WTC11 (cell line): ENCODE measurements at regions not wholly inside any gene's neighbourhood (a gene's known extent, or its start where the extent isn't known, plus 50 kb on each side); places are given as distances from the start of the nearest gene placed in this dataset.

Experiments used
- ATAC-seq: fragments of 200-7000 bp; cut with Tn5 transposase; 2 replicates; pipeline ENCODE4 v1.10.0; 2021; ENCODE audit warnings: mild to moderate bottlenecking, moderate library complexity
- CTCF ChIA-PET: fragments of 300-600 bp; sonication (Branson Sonifier 250); formaldehyde crosslinking; loops from one replicate; lab custom pipeline; 2021; ENCODE audit warnings: antibody characterized with exemption; lab: Charles Lee
- POLR2A ChIA-PET: fragments of 350-600 bp; sonication (Branson Sonifier 250); formaldehyde crosslinking; loops from one replicate; lab custom pipeline; 2021; ENCODE audit warnings: antibody characterized with exemption; lab: Charles Lee
- DNase-seq: peaks from one replicate; pipeline ENCODE4 v3.0.0; 2021; ENCODE audit warnings: low spot score
- H3K27ac Mint-ChIP-seq: 2 replicates; pipeline ENCODE4 v1.8.0; 2021; ENCODE audit warnings: mixed read lengths
- H3K27me3 Mint-ChIP-seq: 2 replicates; pipeline ENCODE4 v1.8.0; 2021; ENCODE audit warnings: low read depth, mild to moderate bottlenecking, moderate library complexity, mixed read lengths
- H3K36me3 Mint-ChIP-seq: 2 replicates; pipeline ENCODE4 v1.8.0; 2021; ENCODE audit warnings: mixed read lengths
- H3K4me1 Mint-ChIP-seq: 2 replicates; pipeline ENCODE4 v1.8.0; 2022; ENCODE audit warnings: mixed read lengths
- H3K4me3 Mint-ChIP-seq: 2 replicates; pipeline ENCODE4 v1.8.0; 2021; ENCODE audit warnings: mild to moderate bottlenecking, moderate library complexity, mixed read lengths
- H3K9me3 Mint-ChIP-seq: 2 replicates; pipeline ENCODE4 v1.8.0; 2021; ENCODE audit warnings: mixed read lengths
- AFF4 ChIP-seq: sonication (generic); formaldehyde crosslinking; IDR thresholded peaks from 2 replicates; pipeline ENCODE4 v1.8.1; 2023; ENCODE audit warnings: mild to moderate bottlenecking, missing genetic modification reagents, borderline replicate concordance
- ATF1 ChIP-seq: sonication (generic); formaldehyde crosslinking; IDR thresholded peaks from 2 replicates; pipeline ENCODE4 v1.8.1; 2023; ENCODE audit warnings: mild to moderate bottlenecking, moderate library complexity, missing genetic modification reagents
- CREM ChIP-seq: sonication (generic); formaldehyde crosslinking; IDR thresholded peaks from 2 replicates; pipeline ENCODE4 v1.8.1; 2022; ENCODE audit warnings: mild to moderate bottlenecking, missing genetic modification reagents, moderate library complexity
- ELF4 ChIP-seq: sonication (generic); formaldehyde crosslinking; IDR thresholded peaks from 2 replicates; pipeline ENCODE4 v1.8.1; 2022; ENCODE audit warnings: low read depth, mild to moderate bottlenecking, moderate library complexity, missing genetic modification reagents
- EMX1 ChIP-seq: fragments of 250-450 bp; sonication (Bioruptor Pico); IDR thresholded peaks from 2 replicates; pipeline ENCODE4 v1.8.0; 2021; ENCODE audit warnings: mild to moderate bottlenecking
- ESRRA ChIP-seq: sonication (generic); formaldehyde crosslinking; IDR thresholded peaks from 2 replicates; pipeline ENCODE4 v1.8.1; 2022; ENCODE audit warnings: mild to moderate bottlenecking, missing genetic modification reagents, borderline replicate concordance
- FOXJ3 ChIP-seq: sonication (generic); formaldehyde crosslinking; IDR thresholded peaks from 2 replicates; pipeline ENCODE4 v1.9.0; 2021; ENCODE audit warnings: missing genetic modification reagents, mild to moderate bottlenecking, borderline replicate concordance
- FOXP4 ChIP-seq: sonication (generic); formaldehyde crosslinking; IDR thresholded peaks from 2 replicates; pipeline ENCODE4 v1.8.0; 2022; ENCODE audit warnings: mild to moderate bottlenecking, missing genetic modification reagents
- JAZF1 ChIP-seq: fragments of 250-450 bp; sonication (Bioruptor Pico); IDR thresholded peaks from 2 replicates; pipeline ENCODE4 v1.9.0; 2021; ENCODE audit warnings: moderate library complexity, mild to moderate bottlenecking, inconsistent platforms
- MLX ChIP-seq: sonication (generic); formaldehyde crosslinking; IDR thresholded peaks from 2 replicates; pipeline ENCODE4 v1.8.1; 2023; ENCODE audit warnings: mild to moderate bottlenecking, missing genetic modification reagents, moderate library complexity
- MXD4 ChIP-seq: fragments of 250-450 bp; sonication (Bioruptor Pico); IDR thresholded peaks from 2 replicates; pipeline ENCODE4 v1.8.0; 2021; ENCODE audit warnings: mild to moderate bottlenecking, moderate library complexity, borderline replicate concordance
- OVOL2 ChIP-seq: fragments of 250-450 bp; sonication (Bioruptor Pico); IDR thresholded peaks from 2 replicates; pipeline ENCODE4 v1.9.0; 2021; ENCODE audit warnings: mild to moderate bottlenecking, borderline replicate concordance
- PREB ChIP-seq: sonication (generic); formaldehyde crosslinking; IDR thresholded peaks from 2 replicates; pipeline ENCODE4 v1.8.1; 2022; ENCODE audit warnings: mild to moderate bottlenecking, missing genetic modification reagents, moderate library complexity, borderline replicate concordance
- RELA ChIP-seq: sonication (generic); formaldehyde crosslinking; IDR thresholded peaks from 2 replicates; pipeline ENCODE4 v1.8.1; 2022; ENCODE audit warnings: missing genetic modification reagents, mild to moderate bottlenecking, borderline replicate concordance
- SOX15 ChIP-seq: fragments of 250-450 bp; sonication (Bioruptor Pico); IDR thresholded peaks from 2 replicates; pipeline ENCODE4 v1.9.0; 2021; ENCODE audit warnings: mild to moderate bottlenecking
- SP1 ChIP-seq: sonication (generic); formaldehyde crosslinking; conservative IDR thresholded peaks from 2 replicates; pipeline ENCODE4 v1.8.1; 2022; ENCODE audit warnings: missing genetic modification reagents
- STAT6 ChIP-seq: sonication (generic); formaldehyde crosslinking; conservative IDR thresholded peaks from 2 replicates; pipeline ENCODE4 v1.8.1; 2023; ENCODE audit warnings: mild to moderate bottlenecking, low read depth, missing genetic modification reagents, moderate library complexity
- ZNF232 ChIP-seq: sonication (generic); formaldehyde crosslinking; IDR thresholded peaks from 2 replicates; pipeline ENCODE4 v1.8.0; 2022; ENCODE audit warnings: mild to moderate bottlenecking, missing genetic modification reagents
- ZNF317 ChIP-seq: sonication (generic); formaldehyde crosslinking; IDR thresholded peaks from 2 replicates; pipeline ENCODE4 v1.8.1; 2023; ENCODE audit warnings: low read depth, mild to moderate bottlenecking, moderate library complexity, missing genetic modification reagents, borderline replicate concordance
- ZNF416 ChIP-seq: fragments of 250-450 bp; sonication (Bioruptor Pico); IDR thresholded peaks from 2 replicates; pipeline ENCODE4 v1.9.0; 2021; ENCODE audit warnings: mild to moderate bottlenecking, inconsistent platforms
- ZNF671 ChIP-seq: fragments of 250-450 bp; sonication (Bioruptor Pico); IDR thresholded peaks from 2 replicates; pipeline ENCODE4 v1.8.0; 2021; ENCODE audit warnings: mild to moderate bottlenecking

- no peak overlapping the region for H3K27ac Mint-ChIP-seq
- ChIA-PET CTCF (interaction anchor here (1.5 to 2.0 kb wide), 2 partner anchors 12 to 32 kb away, joined by 5 to 14 read pairs; no protein-coding TSS in a partner anchor), POLR2A (interaction anchor here (0.6 kb wide), 1 partner anchor 223 kb away, joined by 3 read pairs; no protein-coding TSS in a partner anchor)
- DNase-seq (no peak), ATAC-seq (no peak)
- no peaks in the 10 kb centered on the region for H3K4me1 Mint-ChIP-seq
- no peak for TF ChIP-seq CREM (CRISPR knock-in tag)
- TF ChIP-seq RELA (CRISPR knock-in tag), result no peak
- TF ChIP-seq OVOL2 (CRISPR knock-in tag), result no peak
- TF ChIP-seq ELF4, result no peak
- H3K36me3 Mint-ChIP-seq, result no peaks in the 10 kb centered on the region
- no peak overlapping the region for H3K4me3 Mint-ChIP-seq
- no peaks in the 10 kb centered on the region; the same call in 1 of the 2 replicates for H3K27me3 Mint-ChIP-seq
- no peaks in the 10 kb centered on the region for H3K9me3 Mint-ChIP-seq
Measured at GRCh38 chr1:10878469-10878868, 82.0 kb upstream of the CASZ1 start.

DNA sequence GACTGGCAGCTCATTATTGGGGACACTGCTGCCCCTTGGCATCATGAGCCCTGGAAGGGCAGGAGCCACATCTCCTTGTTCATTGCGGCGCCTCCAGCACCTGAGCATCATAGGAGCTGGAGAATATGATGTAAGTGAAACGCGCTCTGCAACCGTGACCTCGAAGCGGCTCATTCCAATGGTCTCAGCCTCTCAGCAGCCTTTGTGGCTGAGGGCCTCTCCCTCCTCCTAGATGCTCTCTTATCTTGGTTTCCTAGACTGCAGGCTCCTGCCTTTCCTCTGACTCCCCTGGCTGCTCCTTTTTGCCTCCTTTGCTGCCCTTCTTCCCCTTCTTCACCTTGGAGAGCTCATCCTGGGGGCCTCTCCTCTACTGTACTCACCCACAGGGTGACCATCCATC, 83.6 kb upstream of the CASZ1 start:
- no peak overlapping the region for H3K4me3 Mint-ChIP-seq
- H3K27ac Mint-ChIP-seq, result no peak overlapping the region
- H3K36me3 Mint-ChIP-seq, result no peaks in the 10 kb centered on the region
- ChIA-PET POLR2A (interaction anchor here (0.7 kb wide), 1 partner anchor 135 kb away, joined by 3 read pairs; no protein-coding TSS in a partner anchor), CTCF (interaction anchor here (0.6 to 1.2 kb wide), 3 partner anchors 9 to 385 kb away, joined by 3 to 5 read pairs (median 5); no protein-coding TSS in a partner anchor)
- no peak for DNase-seq
- H3K27me3 Mint-ChIP-seq, result no peaks in the 10 kb centered on the region
- TF ChIP-seq JAZF1 (CRISPR knock-in tag) (no peak), ATF1 (no peak), FOXJ3 (CRISPR knock-in tag) (no peak), ZNF671 (no peak), ZNF232 (CRISPR knock-in tag) (no peak)
- no peaks in the 10 kb centered on the region for H3K4me1 Mint-ChIP-seq
- H3K9me3 Mint-ChIP-seq, result no peaks in the 10 kb centered on the region
- ATAC-seq, result no peak

- CTCF ChIA-PET, result interaction anchor here (1.1 kb wide), 1 partner anchor 386 kb away, joined by 3 read pairs; no protein-coding TSS in a partner anchor
- no peak for ATAC-seq
- H3K4me3 Mint-ChIP-seq, result no peak overlapping the region
- TF ChIP-seq ZNF317 (CRISPR knock-in tag) (no peak), EMX1 (CRISPR knock-in tag) (no peak), ZNF416 (no peak), STAT6 (CRISPR knock-in tag) (no peak), SP1 (CRISPR knock-in tag) (no peak), AFF4 (CRISPR knock-in tag) (no peak), MLX (no peak), FOXP4 (CRISPR knock-in tag) (no peak), PREB (CRISPR knock-in tag) (no peak), MXD4 (CRISPR knock-in tag) (no peak), SOX15 (CRISPR knock-in tag) (no peak), ESRRA (CRISPR knock-in tag) (no peak)
Measured at GRCh38 chr1:10881046-10881445, 84.6 kb upstream of the CASZ1 start.

More at GRCh38 chr1:10881046-10881445, 84.6 kb upstream of the CASZ1 start:
- no peaks in the 10 kb centered on the region for H3K27me3 Mint-ChIP-seq
- H3K27ac Mint-ChIP-seq, result no peak overlapping the region
- POLR2A ChIA-PET, result interaction anchor here (0.6 kb wide), 1 partner anchor 232 kb away, joined by 3 read pairs; no protein-coding TSS in a partner anchor
- H3K36me3 Mint-ChIP-seq, result no peaks in the 10 kb centered on the region
- H3K9me3 Mint-ChIP-seq, result no peaks in the 10 kb centered on the region
- DNase-seq, result no peak
- H3K4me1 Mint-ChIP-seq, result no peaks in the 10 kb centered on the region
